Body of pancreas (tissue), 1 donor: ENCODE measurements at regions not wholly inside any gene's neighbourhood (a gene's known extent, or its start where the extent isn't known, plus 50 kb on each side); places are given as distances from the start of the nearest gene placed in this dataset. TPM values are rescaled to one million over a fixed set of nuclear protein-coding genes. Genes with fewer than 3 reads are reported as not detected.

Experiments used
- small RNA-seq: library from RNA; depleted of rRNA; stranded (forward); fragments of <200 nt; gene quantifications from one replicate; pipeline ENCODE3, GENCODE V24; 2016

Small RNA genes in the stretch of these regions (small RNA-seq; reads per million reads assigned to genes)
- gene RF00012: not detected
